Psoas muscle (tissue), 7 donors: ENCODE measurements at regions not wholly inside any gene's neighbourhood (a gene's known extent, or its start where the extent isn't known, plus 50 kb on each side); places are given as distances from the start of the nearest gene placed in this dataset.

Experiments
- ATAC-seq, 4 donors: fragments of 200-7000 bp; cut with Tn5 transposase; one replicate each; pipeline ENCODE4 v1.9.1; 2020; ENCODE audit warnings: moderate library complexity in 3 of 4, mild to moderate bottlenecking in 2 of 4
- DNase-seq, 2 donors: peaks; one replicate each; pipeline ENCODE4 v3.0.0-alpha.2; 2020
- H3K27ac ChIP-seq: fragments of 200-600 bp; one replicate; pipeline ENCODE4 v1.8.0; 2022
- H3K27me3 ChIP-seq, 3 donors: fragments of 200-600 bp in 1 of 3; one replicate each; pipeline versions ENCODE4 v1.6.1 to v1.8.0; 2013 to 2022; ENCODE audit warnings: low read length in 2 of 3, mild to moderate bottlenecking in 2 of 3, moderate library complexity in 1 of 3; ENCODE audit not compliant: insufficient read depth in 3 of 3
- H3K36me3 ChIP-seq, 2 donors: fragments of 200-600 bp in 1 of 2; one replicate each; pipeline versions ENCODE4 v1.6.1 to v1.8.0; 2013 to 2022; ENCODE audit warnings: low read depth in 1 of 2, mild to moderate bottlenecking in 1 of 2, moderate library complexity in 1 of 2; ENCODE audit not compliant: insufficient read depth in 1 of 2
- H3K4me1 ChIP-seq: fragments of 200-600 bp; one replicate; pipeline ENCODE4 v1.8.0; 2022
- H3K4me3 ChIP-seq: fragments of 200-600 bp; one replicate; pipeline ENCODE4 v1.8.0; 2022; ENCODE audit warnings: mild to moderate bottlenecking
- H3K9me3 ChIP-seq: fragments of 200-600 bp; one replicate; pipeline ENCODE4 v1.8.0; 2022
- WGBS, 3 donors: extraction: QIAGEN DNeasy Blood & Tissue Kit; methylation state at CpG; one replicate each; pipeline versions ENCODE4 v1.1.6 to v1.1.7; 2013; 5-methylcytosine and 5-hydroxymethylcytosine counted together
- intact Hi-C, 2 donors: fragments of 100-400 bp; cut with DNase I; formaldehyde crosslinking; loops; one replicate each; pipeline versions ENCODE4 v1.11.0 to v1.14.2; 2022
- TF ChIP-seq, protein P1 (sequence below): fragments of 200-600 bp; IDR thresholded peaks from one replicate; pipeline ENCODE4 v1.8.0; 2022; ENCODE audit warnings: antibody characterized with exemption
- donor health status: healthy with polysubstance abuse.
- donor health status: DM: no; HTN: no; CAD: no; lungs with moderate emphysema.
- donor health status: Bipolar disorder and iron deficiency.
- donor health status: healthy.
- donor health status: DM: yes; HTN: yes; CAD: no.
- donor health status: DM: no; HTN: no; CAD: no.
- donor health status: DM: yes; HTN: yes; CAD: no.

DNA sequence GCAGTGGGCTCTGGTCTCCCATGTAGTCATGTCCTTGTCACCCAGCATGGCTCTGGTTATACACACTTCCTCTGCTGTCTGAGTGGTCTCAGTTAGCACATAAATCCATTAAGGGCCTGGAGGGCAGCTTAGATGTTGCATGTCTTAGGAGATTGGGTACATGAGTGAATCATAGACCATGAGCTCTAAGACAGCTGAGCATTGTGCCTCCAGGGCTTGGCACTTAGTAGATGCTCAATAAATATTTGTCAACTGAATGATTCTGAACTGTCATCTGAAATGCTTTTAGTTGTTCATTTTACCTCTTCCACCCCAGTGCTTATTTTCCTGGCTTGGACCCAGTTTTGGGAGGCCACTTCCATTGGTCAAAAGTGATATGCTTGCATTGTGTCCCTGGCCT lies 135.6 kb downstream of the BOD1 start:
- no peak overlapping the region for H3K27ac ChIP-seq
- TF ChIP-seq, protein P1, sequence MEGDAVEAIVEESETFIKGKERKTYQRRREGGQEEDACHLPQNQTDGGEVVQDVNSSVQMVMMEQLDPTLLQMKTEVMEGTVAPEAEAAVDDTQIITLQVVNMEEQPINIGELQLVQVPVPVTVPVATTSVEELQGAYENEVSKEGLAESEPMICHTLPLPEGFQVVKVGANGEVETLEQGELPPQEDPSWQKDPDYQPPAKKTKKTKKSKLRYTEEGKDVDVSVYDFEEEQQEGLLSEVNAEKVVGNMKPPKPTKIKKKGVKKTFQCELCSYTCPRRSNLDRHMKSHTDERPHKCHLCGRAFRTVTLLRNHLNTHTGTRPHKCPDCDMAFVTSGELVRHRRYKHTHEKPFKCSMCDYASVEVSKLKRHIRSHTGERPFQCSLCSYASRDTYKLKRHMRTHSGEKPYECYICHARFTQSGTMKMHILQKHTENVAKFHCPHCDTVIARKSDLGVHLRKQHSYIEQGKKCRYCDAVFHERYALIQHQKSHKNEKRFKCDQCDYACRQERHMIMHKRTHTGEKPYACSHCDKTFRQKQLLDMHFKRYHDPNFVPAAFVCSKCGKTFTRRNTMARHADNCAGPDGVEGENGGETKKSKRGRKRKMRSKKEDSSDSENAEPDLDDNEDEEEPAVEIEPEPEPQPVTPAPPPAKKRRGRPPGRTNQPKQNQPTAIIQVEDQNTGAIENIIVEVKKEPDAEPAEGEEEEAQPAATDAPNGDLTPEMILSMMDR = no peak
- no peaks in the 10 kb centered on the region for H3K9me3 ChIP-seq
- DNase-seq = no peak
- H3K27me3 ChIP-seq = no peaks in the 10 kb centered on the region
- intact Hi-C loops = no loop called here
- H3K4me1 ChIP-seq = no peaks in the 10 kb centered on the region
- no peak overlapping the region for H3K4me3 ChIP-seq
- ATAC-seq = no peak
- H3K36me3 ChIP-seq = no peaks in the 10 kb centered on the region

DNA sequence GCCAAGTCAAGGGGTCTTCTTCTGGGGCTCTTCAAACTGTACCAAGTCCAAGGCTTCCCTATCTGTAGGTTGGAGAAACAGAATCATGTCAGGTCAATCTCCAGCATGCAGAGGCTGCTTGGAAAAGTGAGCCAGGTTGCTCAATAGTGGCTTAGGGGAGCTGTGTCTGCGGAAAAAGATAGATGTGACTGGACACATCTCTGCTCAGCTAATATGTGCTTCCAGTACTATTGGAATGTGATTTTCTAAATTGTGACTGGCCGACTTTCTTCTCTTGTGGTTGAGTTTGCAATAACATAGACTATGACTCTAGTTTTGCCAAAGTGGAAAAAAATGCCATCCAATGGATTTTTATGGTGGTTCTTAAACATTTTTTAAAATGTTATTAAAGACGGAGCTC lies 136.7 kb downstream of the BOD1 start:
- TF ChIP-seq, protein P1 = no peak
- H3K9me3 ChIP-seq = no peaks in the 10 kb centered on the region
- H3K27me3 ChIP-seq = no peaks in the 10 kb centered on the region
- ATAC-seq = no peak
- no peak overlapping the region for H3K27ac ChIP-seq
- intact Hi-C loops = no loop called here
- DNase-seq = no peak
- H3K36me3 ChIP-seq = no peaks in the 10 kb centered on the region
- H3K4me3 ChIP-seq = no peak overlapping the region
- H3K4me1 ChIP-seq = no peaks in the 10 kb centered on the region
- 57 to 77% (median 60%) methylated on average over 3 of the region's 3 CpGs for WGBS, 3 donors

DNA sequence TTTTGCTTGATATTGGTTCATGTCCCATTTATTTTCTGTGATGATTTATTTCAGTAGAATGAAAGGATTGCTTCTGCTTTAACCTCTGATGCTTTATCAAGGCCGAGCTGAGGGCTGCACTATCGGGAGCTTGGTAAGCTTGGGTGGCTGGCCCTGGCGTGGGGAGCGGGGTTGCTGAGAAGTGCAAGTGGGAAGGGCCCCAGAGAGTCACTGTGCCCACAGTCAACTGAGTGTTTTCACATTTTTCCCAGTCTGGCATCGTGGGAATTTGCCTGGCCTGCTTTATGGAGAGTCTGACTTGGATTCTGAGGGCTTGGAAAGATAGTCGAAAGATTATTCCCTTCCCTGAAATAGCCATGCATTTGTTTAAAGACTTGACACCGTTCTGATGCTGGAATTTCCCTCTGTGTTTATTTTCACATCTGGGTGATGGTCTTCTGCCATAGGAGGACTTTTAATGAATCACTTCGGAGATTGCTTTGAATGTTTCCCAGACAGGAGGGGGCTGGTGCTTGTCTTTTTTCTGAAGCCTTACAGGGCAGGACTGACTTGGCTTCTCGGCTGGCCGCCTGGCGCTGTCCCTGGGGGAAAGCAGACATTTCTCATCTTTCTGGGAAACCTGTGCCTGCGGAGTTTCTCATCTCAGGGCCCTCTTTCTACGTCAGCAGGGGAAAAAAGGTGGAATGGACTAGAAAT lies 139.0 kb downstream of the BOD1 start:
- Histone ChIP-seq H3K4me1 (peaks cover 11% of the 10 kb centered on the region), H3K36me3 (no peaks in the 10 kb centered on the region), H3K4me3 (no peak overlapping the region), H3K27me3 (no peaks in the 10 kb centered on the region), H3K9me3 (no peaks in the 10 kb centered on the region), H3K27ac (no peak overlapping the region)
- TF ChIP-seq, protein P1 = no peak
- intact Hi-C loops = no loop called here
- DNase-seq (peak in 1 of 2 donors; percentile 46), ATAC-seq (no peak)
- 43 to 59% (median 49%) methylated on average over 13 of the region's 13 CpGs for WGBS, 3 donors

DNA sequence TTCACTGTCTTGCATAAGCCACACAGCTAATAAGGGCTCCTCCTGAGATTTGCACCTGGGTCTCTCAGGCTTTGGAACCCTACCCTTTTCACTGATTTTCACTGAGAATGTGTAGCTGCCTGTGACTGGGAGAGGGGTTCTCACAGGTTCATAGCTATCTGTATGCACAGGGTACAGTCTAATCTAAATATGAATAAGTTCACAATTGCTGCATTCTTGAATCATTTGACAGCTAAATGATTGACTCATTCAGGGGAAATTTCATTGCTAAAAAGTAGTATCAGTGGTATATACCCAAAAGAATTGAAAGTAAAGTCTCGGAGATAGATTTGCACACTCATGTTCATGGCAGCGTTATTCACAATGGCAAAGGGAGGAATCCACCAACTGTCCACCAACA lies 140.7 kb downstream of the BOD1 start:
- Histone ChIP-seq H3K4me1 (peaks cover 15% of the 10 kb centered on the region), H3K27me3 (no peaks in the 10 kb centered on the region), H3K9me3 (no peaks in the 10 kb centered on the region), H3K27ac (no peak overlapping the region), H3K4me3 (no peak overlapping the region), H3K36me3 (no peaks in the 10 kb centered on the region)
- no peak for DNase-seq
- no peak for ATAC-seq
- TF ChIP-seq, protein P1 = no peak
- intact Hi-C loops = no loop called here
- 96 to 99% (median 96%) methylated on average over 2 of the region's 2 CpGs for WGBS, 3 donors

DNA sequence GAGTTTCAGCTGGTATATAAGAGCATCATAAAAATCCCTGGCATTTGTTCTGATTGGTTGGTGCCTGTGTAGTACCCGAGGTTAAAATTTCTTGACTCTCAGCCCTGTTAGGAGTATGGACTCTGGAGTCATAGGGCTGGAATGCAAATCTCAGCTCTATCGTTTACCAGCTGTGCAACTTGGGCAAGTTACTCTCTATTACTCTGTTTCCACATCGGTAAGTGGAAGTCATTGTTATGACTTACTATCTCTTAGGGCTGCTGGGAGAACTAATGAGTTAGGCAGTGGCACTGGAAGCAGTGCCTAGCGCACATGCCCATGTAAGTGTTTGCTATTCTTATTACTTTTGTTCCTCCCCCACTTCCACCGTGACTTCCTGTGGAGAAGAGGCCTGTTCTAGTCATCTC lies 141.6 kb downstream of the BOD1 start:
- H3K4me1 ChIP-seq = peaks cover 15% of the 10 kb centered on the region
- intact Hi-C loops = no loop called here

More for the DNA sequence above, 141.6 kb downstream of the BOD1 start:
- H3K27me3 ChIP-seq = no peaks in the 10 kb centered on the region
- no peak for DNase-seq
- H3K9me3 ChIP-seq = no peaks in the 10 kb centered on the region
- no peaks in the 10 kb centered on the region for H3K36me3 ChIP-seq
- H3K27ac ChIP-seq = peak overlapping the region; percentile 14
- peak; percentile 24 to 78 (median 50) for ATAC-seq
- WGBS, 3 donors = 34 to 45% (median 40%) methylated on average over 5 of the region's 5 CpGs
- H3K4me3 ChIP-seq = no peak overlapping the region
- TF ChIP-seq, protein P1 = no peak
